ENCODE measurements at regions not wholly inside any gene's neighbourhood (a gene's known extent, or its start where the extent isn't known, plus 50 kb on each side); places are given as distances from the start of the nearest gene placed in this dataset.
A peak's percentile ranks its signal among the peaks of the same experiment; 100 is the strongest.

GRCh38 chr18:52045946-52046675 is 293.9 kb upstream of the DCC start:
- DNase-seq (ENCODE audit: low read depth) = peak; percentile 14
- H3K36me3 ChIP-seq (ENCODE audit: control insufficient read depth, insufficient read depth, low read length) = no peaks in the 10 kb centered on the region
- no peaks in the 10 kb centered on the region for H3K27me3 ChIP-seq (ENCODE audit: control insufficient read depth, insufficient read depth, low read length)
- no peak for TF ChIP-seq CTCF (IDR thresholded peaks at IDR 0.05; ENCODE audit: insufficient read depth, low read length, poor library complexity, severe bottlenecking)
- H3K4me3 ChIP-seq (ENCODE audit: low read depth, low read length) = no peak overlapping the region

GRCh38 chr18:52046842-52047241 is 293.2 kb upstream of the DCC start:
- no peak for TF ChIP-seq CTCF (IDR thresholded peaks at IDR 0.05; ENCODE audit: insufficient read depth, low read length, poor library complexity, severe bottlenecking)
- no peak overlapping the region for H3K4me3 ChIP-seq (ENCODE audit: low read depth, low read length)
- H3K36me3 ChIP-seq (ENCODE audit: control insufficient read depth, insufficient read depth, low read length) = no peaks in the 10 kb centered on the region
- no peak for DNase-seq (ENCODE audit: low read depth)
- no peaks in the 10 kb centered on the region for H3K27me3 ChIP-seq (ENCODE audit: control insufficient read depth, insufficient read depth, low read length)

- H3K36me3 ChIP-seq (ENCODE audit: control insufficient read depth, insufficient read depth, low read length) = no peaks in the 10 kb centered on the region
- no peaks in the 10 kb centered on the region for H3K27me3 ChIP-seq (ENCODE audit: control insufficient read depth, insufficient read depth, low read length)
- H3K4me3 ChIP-seq (ENCODE audit: low read depth, low read length) = no peak overlapping the region
- DNase-seq (ENCODE audit: low read depth) = no peak
- TF ChIP-seq CTCF (IDR thresholded peaks at IDR 0.05; ENCODE audit: insufficient read depth, low read length, poor library complexity, severe bottlenecking) = no peak
Observed at GRCh38 chr18:52054324-52054723, 285.7 kb upstream of the DCC start.

GRCh38 chr18:52060607-52061304 is 279.2 kb upstream of the DCC start:
- no peak for TF ChIP-seq CTCF (IDR thresholded peaks at IDR 0.05; ENCODE audit: insufficient read depth, low read length, poor library complexity, severe bottlenecking)
- DNase-seq (ENCODE audit: low read depth) = no peak
- Histone ChIP-seq H3K36me3 (ENCODE audit: control insufficient read depth, insufficient read depth, low read length) (no peaks in the 10 kb centered on the region), H3K27me3 (ENCODE audit: control insufficient read depth, insufficient read depth, low read length) (no peaks in the 10 kb centered on the region), H3K4me3 (ENCODE audit: low read depth, low read length) (no peak overlapping the region)

- TF ChIP-seq CTCF (IDR thresholded peaks at IDR 0.05; ENCODE audit: insufficient read depth, low read length, poor library complexity, severe bottlenecking) = no peak
- DNase-seq (ENCODE audit: low read depth) = no peak
- Histone ChIP-seq H3K27me3 (ENCODE audit: control insufficient read depth, insufficient read depth, low read length) (no peaks in the 10 kb centered on the region), H3K36me3 (ENCODE audit: control insufficient read depth, insufficient read depth, low read length) (no peaks in the 10 kb centered on the region), H3K4me3 (ENCODE audit: low read depth, low read length) (no peak overlapping the region)
Observed at GRCh38 chr18:52063923-52064322, 276.1 kb upstream of the DCC start.

All from kidney epithelial cell (primary cell).